ENCODE measurements at regions not wholly inside any gene's neighbourhood (a gene's known extent, or its start where the extent isn't known, plus 50 kb on each side); places are given as distances from the start of the nearest gene placed in this dataset.

DNA sequence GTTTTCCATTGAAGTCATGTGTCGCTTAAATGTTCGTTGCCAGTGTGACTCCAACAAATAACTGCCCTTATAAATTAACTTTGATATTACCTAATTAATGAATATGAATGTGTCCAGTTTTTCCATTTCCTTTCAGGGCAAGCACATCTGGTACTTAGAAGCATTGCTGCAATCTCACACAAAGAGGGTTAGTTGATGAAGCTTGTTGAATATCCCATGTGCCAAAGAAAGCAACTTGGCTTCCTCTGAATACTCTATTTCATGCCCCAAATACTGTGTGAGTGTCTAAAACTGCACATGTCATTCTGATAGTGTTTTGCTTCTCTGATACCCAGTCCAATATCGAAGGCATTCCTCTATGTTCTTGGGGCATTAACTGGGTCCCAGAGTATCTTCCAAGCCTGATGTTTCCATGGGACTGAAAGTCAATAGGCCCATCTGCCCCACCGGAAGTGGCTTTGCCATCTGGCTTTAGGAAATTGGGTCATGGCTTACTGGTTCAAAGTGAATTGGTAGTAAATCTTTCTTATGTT lies 75.8 kb upstream of the CNTN1 start:
- DNase-seq (ENCODE audit: low spot score), result no peak

DNA sequence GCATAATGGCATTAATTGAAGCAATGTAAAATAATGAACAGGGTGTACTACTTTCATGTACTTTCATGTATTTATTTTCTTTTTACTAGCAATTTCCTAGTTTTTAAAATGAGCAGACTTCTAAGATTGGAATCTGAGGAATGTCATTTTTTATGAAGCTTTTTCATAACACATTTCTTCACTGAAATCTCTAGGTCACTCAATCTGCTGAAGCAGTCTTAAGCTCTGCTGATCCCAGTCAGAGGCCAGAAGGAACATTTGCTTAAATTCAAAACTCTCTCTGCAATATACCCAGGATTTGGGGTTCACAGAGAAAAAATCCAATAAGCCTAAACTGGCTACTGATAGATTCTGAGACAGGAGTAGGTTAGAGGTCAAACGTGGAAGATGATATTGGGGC lies 73.6 kb upstream of the CNTN1 start:
- no peak for DNase-seq (ENCODE audit: low spot score)

DNA sequence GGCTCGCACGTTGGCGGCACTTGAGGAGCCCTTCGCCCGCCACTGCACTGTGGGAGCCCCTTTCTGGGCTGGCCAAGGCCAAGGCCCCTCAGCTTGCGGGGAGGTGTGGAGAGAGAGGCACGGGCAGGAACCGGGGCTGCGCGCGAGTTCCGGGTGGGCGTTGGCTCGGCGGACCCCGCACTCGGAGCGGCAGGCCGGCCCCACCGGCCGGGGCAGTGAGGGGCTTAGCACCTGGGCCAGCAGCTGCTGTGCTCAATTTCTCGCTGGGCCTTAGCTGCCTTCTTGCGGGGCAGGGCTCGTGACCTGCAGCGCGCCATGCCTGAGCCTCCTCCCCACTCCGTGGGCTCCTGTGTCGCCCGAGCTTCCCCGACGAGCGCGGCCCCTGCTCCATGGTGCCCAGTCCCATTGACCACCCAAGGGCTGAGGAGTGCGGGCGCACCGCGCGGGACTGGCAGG lies 71.6 kb upstream of the CNTN1 start:
- DNase-seq (ENCODE audit: low spot score), result no peak

DNA sequence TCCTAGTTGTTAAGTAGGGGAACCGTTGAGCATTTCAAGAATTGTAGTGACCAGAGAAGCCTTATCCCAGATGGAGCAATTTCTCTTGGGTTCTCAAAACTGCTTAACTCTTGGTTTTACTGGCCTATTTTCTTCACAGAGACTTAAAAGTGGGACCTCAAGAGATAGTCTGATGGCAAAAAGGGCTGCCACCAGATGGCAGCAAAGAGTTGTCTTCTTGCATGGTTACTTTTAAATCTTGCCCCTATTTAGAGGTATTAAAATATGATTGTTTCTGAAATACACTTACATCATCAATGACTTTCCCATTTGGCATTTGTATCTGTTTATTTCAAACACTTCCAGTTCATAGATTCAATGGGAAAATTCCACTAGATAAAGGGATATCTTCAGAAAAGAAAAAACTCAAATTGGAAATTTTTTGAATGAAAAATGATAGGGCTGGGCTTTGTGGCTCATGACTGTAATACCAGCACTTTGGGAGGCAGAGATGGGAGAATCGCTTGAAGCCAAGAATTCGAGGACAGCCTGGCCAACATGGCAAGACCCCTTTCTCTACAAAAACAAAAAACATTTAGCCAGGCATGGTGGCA lies 69.9 kb upstream of the CNTN1 start:
- peak; percentile 37 for DNase-seq (ENCODE audit: low spot score)

DNA sequence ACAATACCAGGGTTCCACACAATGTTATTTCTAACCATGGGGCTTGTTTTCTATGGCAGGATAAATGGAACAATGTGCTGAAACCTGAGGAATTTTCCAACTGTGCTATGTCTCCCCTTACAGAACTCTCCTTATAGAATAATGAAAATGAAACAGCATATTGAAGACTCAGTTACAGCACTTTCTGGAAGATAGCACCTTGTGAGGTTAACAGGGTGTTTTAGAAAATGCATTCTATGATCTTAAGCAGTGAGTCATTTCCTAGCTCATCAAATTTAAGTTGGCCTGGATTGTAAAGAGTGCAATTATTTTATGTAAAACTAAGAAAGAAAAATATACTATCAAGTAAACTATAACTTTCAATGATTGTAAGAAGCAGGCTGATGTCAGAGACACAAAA lies 60.1 kb upstream of the CNTN1 start:
- no peak for DNase-seq (ENCODE audit: low spot score)

DNA sequence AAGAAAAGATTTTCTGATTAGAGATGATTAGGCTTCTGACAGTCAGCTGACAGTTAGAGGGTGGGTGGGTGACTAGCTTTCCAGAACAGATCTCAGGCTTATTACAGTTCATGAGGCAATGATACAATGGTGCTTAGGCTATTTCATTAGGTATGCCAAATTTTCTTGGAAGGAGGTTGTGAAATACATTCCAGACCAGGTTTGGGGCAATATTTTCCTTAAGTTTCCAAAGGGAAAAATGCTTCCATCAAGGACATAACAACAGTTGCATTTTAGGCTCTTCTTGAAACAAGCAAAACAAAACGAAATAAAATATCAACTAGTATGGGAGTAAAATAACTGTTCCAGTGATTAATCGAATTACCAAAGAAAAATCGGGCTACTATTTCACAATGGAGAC lies 59.3 kb upstream of the CNTN1 start:
- DNase-seq (ENCODE audit: low spot score), result no peak

DNA sequence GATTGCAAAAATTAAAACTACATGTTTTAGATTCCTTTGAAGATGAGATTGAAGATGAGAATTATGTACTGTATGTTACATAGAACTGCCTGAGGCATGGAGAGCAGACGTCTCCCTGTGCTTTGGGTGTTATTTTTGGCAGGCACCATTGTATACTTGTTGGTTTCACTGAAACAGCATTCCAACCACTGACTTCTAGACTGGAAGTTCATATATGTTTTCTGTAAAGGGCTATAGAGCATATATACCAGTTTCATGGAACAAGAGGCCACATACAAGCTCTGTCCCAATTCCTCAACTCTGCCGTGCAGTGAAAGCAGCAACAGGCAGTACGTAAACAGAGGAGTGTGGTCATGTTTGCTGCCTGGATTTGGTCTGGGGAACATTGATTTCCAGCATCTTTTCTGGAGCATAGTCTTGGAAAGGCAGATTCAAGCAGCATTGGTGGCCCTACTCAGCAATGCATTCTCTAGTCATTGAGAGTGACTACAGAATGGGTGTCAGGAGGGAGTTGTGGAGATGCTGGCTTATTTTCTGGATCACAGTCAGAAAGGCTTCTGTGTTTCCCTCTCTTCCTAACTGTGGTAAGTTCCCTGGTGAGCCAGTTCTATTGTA lies 57.6 kb upstream of the CNTN1 start:
- DNase-seq (ENCODE audit: low spot score), result no peak

DNA sequence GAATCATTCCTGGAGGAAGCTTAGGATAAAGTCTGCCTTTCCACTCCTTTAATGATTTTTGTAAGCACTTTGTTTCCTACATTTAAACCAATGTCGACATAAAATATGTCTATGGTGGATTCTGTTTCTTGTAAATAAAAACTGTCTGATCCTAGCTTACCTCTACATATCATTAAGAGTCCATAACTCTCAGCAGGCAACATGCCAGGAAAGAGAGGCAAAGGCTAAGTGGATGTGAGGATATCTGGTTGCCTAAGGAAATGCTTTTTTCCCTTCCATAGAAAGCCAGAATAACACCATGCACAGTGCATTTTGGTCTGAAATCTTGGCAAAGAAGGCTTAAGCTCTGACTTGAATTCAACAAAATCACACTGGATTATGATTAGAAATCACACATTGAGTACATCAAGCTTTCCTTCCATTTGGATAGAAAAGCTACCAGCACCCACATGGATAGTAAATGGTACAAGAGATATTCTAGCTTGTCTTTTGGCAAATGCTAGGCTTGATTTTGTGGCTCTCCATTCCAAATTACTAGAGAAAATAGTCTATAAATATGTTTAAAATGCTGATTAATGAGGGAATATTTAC lies 57.0 kb upstream of the CNTN1 start:
- no peak for DNase-seq (ENCODE audit: low spot score)
